Keratinocyte (primary cell): ENCODE measurements at regions not wholly inside any gene's neighbourhood (a gene's known extent, or its start where the extent isn't known, plus 50 kb on each side); places are given as distances from the start of the nearest gene placed in this dataset.

Experiments used
- CTCF ChIP-seq, 3 experiments: IDR thresholded peaks in 1 of 3; conservative IDR thresholded peaks in 1 of 3; optimal IDR thresholded peaks in 1 of 3; 2 replicates in 2 of 3; 3 replicates in 1 of 3; pipeline versions ENCODE3 to v1.5.1; 2011; ENCODE audit warnings: low read length in 3 of 3, mild to moderate bottlenecking in 3 of 3, moderate library complexity in 2 of 3, control low read depth in 1 of 3, inconsistent platforms in 1 of 3; ENCODE audit not compliant: insufficient read depth in 2 of 3; ENCODE audit errors: extremely low read depth in 1 of 3
- EZH2 ChIP-seq: IDR thresholded peaks from one replicate; pipeline ENCODE4 v1.6.1; 2012; ENCODE audit warnings: inconsistent platforms, mild to moderate bottlenecking, low read length, moderate library complexity

GRCh38 chr10:23695825-23696420 is 257.0 kb downstream of the OTUD1 start:
- TF ChIP-seq CTCF (optimal IDR thresholded peaks at IDR 0.05 in 1 of 3, IDR thresholded peaks at IDR 0.05 in 1 of 3, conservative IDR thresholded peaks at IDR 0.05 in 1 of 3; ENCODE audit: extremely low read depth in 1 of 3, insufficient read depth in 2 of 3, low read length in 3 of 3), result no peak
- no peak for TF ChIP-seq EZH2
